OCI-LY1 (cell line): ENCODE measurements at regions not wholly inside any gene's neighbourhood (a gene's known extent, or its start where the extent isn't known, plus 50 kb on each side); places are given as distances from the start of the nearest gene placed in this dataset.

Experiments used
- H2AFZ ChIP-seq: fragments of 200-600 bp; sonication (generic), shearing (Covaris generic); 2 replicates; pipeline ENCODE4 v1.6.0; 2014; ENCODE audit warnings: antibody characterized with exemption, mild to moderate bottlenecking, low read length
- H3F3A ChIP-seq: fragments of 200-600 bp; sonication (generic), shearing (Covaris generic); 2 replicates; pipeline ENCODE4 v1.6.0; 2014; ENCODE audit warnings: mild to moderate bottlenecking, antibody characterized with exemption, low read length, moderate library complexity; ENCODE audit not compliant: insufficient read depth
- H3K27ac ChIP-seq: fragments of 200-600 bp; sonication (generic); 2 replicates; pipeline ENCODE4 v1.5.1; 2014; ENCODE audit warnings: low read length, mixed run types, mild to moderate bottlenecking, low read depth; ENCODE audit not compliant: poor library complexity, severe bottlenecking
- H3K27me3 ChIP-seq: fragments of 200-600 bp; sonication (generic); 2 replicates; pipeline ENCODE4 v1.6.0; 2014; ENCODE audit warnings: antibody characterized with exemption, mild to moderate bottlenecking, low read length, moderate library complexity; ENCODE audit not compliant: insufficient read depth
- H3K36me3 ChIP-seq: fragments of 200-600 bp; sonication (generic); 2 replicates; pipeline ENCODE4 v1.6.1; 2014; ENCODE audit warnings: mild to moderate bottlenecking, antibody characterized with exemption, low read length, moderate library complexity, mixed read lengths; ENCODE audit not compliant: insufficient read depth
- H3K4me1 ChIP-seq: fragments of 200-600 bp; sonication (generic); 2 replicates; pipeline ENCODE4 v1.5.1; 2014; ENCODE audit warnings: mild to moderate bottlenecking, low read length, moderate library complexity; ENCODE audit not compliant: insufficient read depth, severe bottlenecking
- H3K4me2 ChIP-seq: fragments of 200-600 bp; sonication (generic), shearing (Covaris generic); 2 replicates; pipeline ENCODE4 v1.6.1; 2014; ENCODE audit warnings: low read length
- H3K4me3 ChIP-seq: fragments of 200-600 bp; sonication (generic); 2 replicates; pipeline ENCODE4 v1.5.1; 2014; ENCODE audit warnings: low read length, low read depth, mild to moderate bottlenecking, mixed read lengths; ENCODE audit not compliant: poor library complexity, severe bottlenecking
- H3K79me2 ChIP-seq: fragments of 200-600 bp; shearing (Covaris generic); 2 replicates; pipeline ENCODE4 v1.6.1; 2016; ENCODE audit warnings: mixed run types, low read length, mixed read lengths; ENCODE audit not compliant: insufficient read depth
- H3K9ac ChIP-seq: fragments of 200-600 bp; sonication (generic), shearing (Covaris generic); 2 replicates; pipeline ENCODE4 v1.6.1; 2014; ENCODE audit warnings: mild to moderate bottlenecking, low read length, mixed read lengths
- H3K9me2 ChIP-seq: fragments of 200-600 bp; sonication (generic), shearing (Covaris generic); 2 replicates; pipeline ENCODE4 v1.6.1; 2014; ENCODE audit warnings: low read depth, mild to moderate bottlenecking, low read length, mixed read lengths
- H3K9me3 ChIP-seq: fragments of 200-600 bp; shearing (Covaris generic); 2 replicates; pipeline ENCODE4 v1.6.1; 2014; ENCODE audit warnings: low read length, mixed read lengths
- H4K20me1 ChIP-seq: fragments of 200-600 bp; sonication (generic), shearing (Covaris generic); 2 replicates; pipeline ENCODE4 v1.6.0; 2016; ENCODE audit warnings: mild to moderate bottlenecking, low read length; ENCODE audit not compliant: insufficient read depth
- CTCF ChIP-seq: fragments of 200-600 bp; sonication (generic), shearing (Covaris generic); IDR thresholded peaks from 2 replicates; pipeline ENCODE4 v1.5.1; 2017; ENCODE audit warnings: mild to moderate bottlenecking, antibody characterized with exemption, low read length, moderate library complexity, mixed read lengths
- EZH2 ChIP-seq: fragments of 200-600 bp; sonication (generic), shearing (Covaris generic); IDR thresholded peaks from 2 replicates; pipeline ENCODE4 v1.8.0; 2017; ENCODE audit warnings: borderline replicate concordance, mixed run types, mild to moderate bottlenecking, antibody characterized with exemption, low read length, moderate library complexity, mixed read lengths

- no peak overlapping the region for H3K9ac ChIP-seq
- no peaks in the 10 kb centered on the region for H3K9me3 ChIP-seq
- H2AFZ ChIP-seq: no peak overlapping the region
- H3K9me2 ChIP-seq: no peaks in the 10 kb centered on the region
- H3K4me3 ChIP-seq: no peak overlapping the region
- H3F3A ChIP-seq: no peaks in the 10 kb centered on the region
- no peak overlapping the region for H3K27ac ChIP-seq
- TF ChIP-seq CTCF (no peak), EZH2 (no peak)
- H3K4me1 ChIP-seq: no peaks in the 10 kb centered on the region
- no peaks in the 10 kb centered on the region; the same call in 1 of the 2 replicates for H3K27me3 ChIP-seq
- H3K4me2 ChIP-seq: no peak overlapping the region
- H3K36me3 ChIP-seq: no peaks in the 10 kb centered on the region
- H4K20me1 ChIP-seq: no peaks in the 10 kb centered on the region
- no peaks in the 10 kb centered on the region for H3K79me2 ChIP-seq
Measured at GRCh38 chr1:4177425-4178150, 277.5 kb upstream of the C1orf174 start.

GRCh38 chr1:4178501-4179113, 278.5 kb upstream of the C1orf174 start:
- no peaks in the 10 kb centered on the region for H3K9me2 ChIP-seq

More at GRCh38 chr1:4178501-4179113, 278.5 kb upstream of the C1orf174 start:
- Histone ChIP-seq H2AFZ (no peak overlapping the region), H3F3A (no peaks in the 10 kb centered on the region), H3K4me1 (no peaks in the 10 kb centered on the region), H3K27ac (no peak overlapping the region), H4K20me1 (no peaks in the 10 kb centered on the region), H3K27me3 (no peaks in the 10 kb centered on the region; the same call in 1 of the 2 replicates), H3K4me3 (no peak overlapping the region), H3K79me2 (no peaks in the 10 kb centered on the region), H3K4me2 (no peak overlapping the region), H3K9ac (no peak overlapping the region), H3K9me3 (no peaks in the 10 kb centered on the region), H3K36me3 (no peaks in the 10 kb centered on the region)
- no peak for TF ChIP-seq EZH2
- peak; percentile 14; the same call in 1 of the 2 replicates for TF ChIP-seq CTCF
